ENCODE measurements at regions not wholly inside any gene's neighbourhood (a gene's known extent, or its start where the extent isn't known, plus 50 kb on each side); places are given as distances from the start of the nearest gene placed in this dataset.

- no peak for DNase-seq (ENCODE audit: low read depth in 2 of 2)
Measured at GRCh38 chr2:205937211-205937610, 148.8 kb downstream of the INO80D start.

- DNase-seq (ENCODE audit: low read depth in 2 of 2) = no peak
Measured at GRCh38 chr2:205936446-205936845, 149.5 kb downstream of the INO80D start.

- DNase-seq (ENCODE audit: low read depth in 2 of 2) = no peak
Measured at GRCh38 chr2:205934443-205934842, 151.5 kb downstream of the INO80D start.

GRCh38 chr2:205932861-205933260 is 153.1 kb downstream of the INO80D start:
- DNase-seq (ENCODE audit: low read depth in 2 of 2) = no peak

- DNase-seq (ENCODE audit: low read depth in 2 of 2) = no peak
Measured at GRCh38 chr2:205931388-205931787, 154.6 kb downstream of the INO80D start.

GRCh38 chr2:205930209-205930608 is 155.8 kb downstream of the INO80D start:
- DNase-seq (ENCODE audit: low read depth in 2 of 2) = no peak

- no peak for DNase-seq (ENCODE audit: low read depth in 2 of 2)
Measured at GRCh38 chr2:205929246-205929942, 156.6 kb downstream of the INO80D start.

GRCh38 chr2:205925373-205926337 is 160.3 kb downstream of the INO80D start:
- peak; percentile 8 to 54 for DNase-seq (ENCODE audit: low read depth in 2 of 2)

GRCh38 chr2:205924676-205925075 is 161.3 kb downstream of the INO80D start:
- no peak for DNase-seq (ENCODE audit: low read depth in 2 of 2)

GRCh38 chr2:205915130-205915524 is 170.8 kb downstream of the INO80D start:
- no peak for DNase-seq (ENCODE audit: low read depth in 2 of 2)

- DNase-seq (ENCODE audit: low read depth in 2 of 2) = no peak
Measured at GRCh38 chr2:205914213-205915129, 171.5 kb downstream of the INO80D start.

GRCh38 chr2:205913668-205914067 is 172.3 kb downstream of the INO80D start:
- no peak for DNase-seq (ENCODE audit: low read depth in 2 of 2)

- DNase-seq (ENCODE audit: low read depth in 2 of 2) = no peak
Measured at GRCh38 chr2:205911306-205911705, 174.7 kb downstream of the INO80D start.

GRCh38 chr2:205909184-205909572 is 176.8 kb downstream of the INO80D start:
- DNase-seq (ENCODE audit: low read depth in 2 of 2) = no peak

GRCh38 chr2:205908212-205909183 is 177.5 kb downstream of the INO80D start:
- no peak for DNase-seq (ENCODE audit: low read depth in 2 of 2)

- DNase-seq (ENCODE audit: low read depth in 2 of 2) = no peak
Measured at GRCh38 chr2:205906419-205906818, 179.6 kb downstream of the INO80D start.

- DNase-seq (ENCODE audit: low read depth in 2 of 2) = no peak
Measured at GRCh38 chr2:205905576-205905975, 180.4 kb downstream of the INO80D start.

- DNase-seq (ENCODE audit: low read depth in 2 of 2) = no peak
Measured at GRCh38 chr2:205904873-205905272, 181.1 kb downstream of the INO80D start.

- DNase-seq (ENCODE audit: low read depth in 2 of 2) = no peak
Measured at GRCh38 chr2:205903549-205904129, 182.3 kb downstream of the INO80D start.

GRCh38 chr2:205902900-205903237 is 183.1 kb downstream of the INO80D start:
- no peak for DNase-seq (ENCODE audit: low read depth in 2 of 2)
